ENCODE measurements at regions not wholly inside any gene's neighbourhood (a gene's known extent, or its start where the extent isn't known, plus 50 kb on each side); places are given as distances from the start of the nearest gene placed in this dataset.

- TF ChIP-seq POLR2A (IDR thresholded peaks at IDR 0.05; ENCODE audit: low read depth, low read length): no peak
- TF ChIP-seq, protein P1, sequence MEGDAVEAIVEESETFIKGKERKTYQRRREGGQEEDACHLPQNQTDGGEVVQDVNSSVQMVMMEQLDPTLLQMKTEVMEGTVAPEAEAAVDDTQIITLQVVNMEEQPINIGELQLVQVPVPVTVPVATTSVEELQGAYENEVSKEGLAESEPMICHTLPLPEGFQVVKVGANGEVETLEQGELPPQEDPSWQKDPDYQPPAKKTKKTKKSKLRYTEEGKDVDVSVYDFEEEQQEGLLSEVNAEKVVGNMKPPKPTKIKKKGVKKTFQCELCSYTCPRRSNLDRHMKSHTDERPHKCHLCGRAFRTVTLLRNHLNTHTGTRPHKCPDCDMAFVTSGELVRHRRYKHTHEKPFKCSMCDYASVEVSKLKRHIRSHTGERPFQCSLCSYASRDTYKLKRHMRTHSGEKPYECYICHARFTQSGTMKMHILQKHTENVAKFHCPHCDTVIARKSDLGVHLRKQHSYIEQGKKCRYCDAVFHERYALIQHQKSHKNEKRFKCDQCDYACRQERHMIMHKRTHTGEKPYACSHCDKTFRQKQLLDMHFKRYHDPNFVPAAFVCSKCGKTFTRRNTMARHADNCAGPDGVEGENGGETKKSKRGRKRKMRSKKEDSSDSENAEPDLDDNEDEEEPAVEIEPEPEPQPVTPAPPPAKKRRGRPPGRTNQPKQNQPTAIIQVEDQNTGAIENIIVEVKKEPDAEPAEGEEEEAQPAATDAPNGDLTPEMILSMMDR (IDR thresholded peaks at IDR 0.05; ENCODE audit: extremely low read depth in 1 of 2, insufficient read depth in 1 of 2, low read depth in 1 of 2, low read length in 2 of 2): no peak
- no peak for TF ChIP-seq POLR2AphosphoS5 (IDR thresholded peaks at IDR 0.05; ENCODE audit: insufficient read depth, low read depth, low read length)
Observed at GRCh38 chr14:37945959-37946358, 261.7 kb upstream of the SSTR1 start.
